Small intestine (tissue), 7 donors: ENCODE measurements at regions not wholly inside any gene's neighbourhood (a gene's known extent, or its start where the extent isn't known, plus 50 kb on each side); places are given as distances from the start of the nearest gene placed in this dataset.

Experiments used
- DNase-seq, 2 donors: peaks; one replicate each; pipeline versions ENCODE4 v3.0.0 to v3.0.0-alpha.2; 2013
- FAIRE-seq: peaks from 2 replicates; lab custom pipeline; 2012; peaks lifted over from hg19 to GRCh38; lab: Jason Lieb, UNC
- H3K27ac ChIP-seq, 3 donors: one replicate each; pipeline ENCODE4 v1.5.1; 2013; ENCODE audit warnings: low read length in 2 of 3, mild to moderate bottlenecking in 2 of 3, control low read depth in 1 of 3, inconsistent platforms in 1 of 3, low read depth in 1 of 3, moderate library complexity in 1 of 3
- H3K27me3 ChIP-seq, 3 donors: one replicate each; pipeline ENCODE4 v1.6.1; 2013; ENCODE audit warnings: low read length in 3 of 3, inconsistent platforms in 1 of 3; ENCODE audit not compliant: control insufficient read depth in 3 of 3, insufficient read depth in 3 of 3
- H3K36me3 ChIP-seq, 3 donors: one replicate each; pipeline ENCODE4 v1.6.1; 2013; ENCODE audit warnings: low read length in 3 of 3, inconsistent platforms in 1 of 3, low read depth in 1 of 3, mild to moderate bottlenecking in 1 of 3, moderate library complexity in 1 of 3; ENCODE audit not compliant: control insufficient read depth in 3 of 3, insufficient read depth in 2 of 3
- H3K4me1 ChIP-seq, 3 donors: one replicate each; pipeline ENCODE4 v1.6.1; 2013; ENCODE audit warnings: low read length in 2 of 3, inconsistent platforms in 1 of 3, low read depth in 1 of 3, mild to moderate bottlenecking in 1 of 3, moderate library complexity in 1 of 3; ENCODE audit not compliant: control insufficient read depth in 3 of 3, insufficient read depth in 2 of 3
- H3K4me3 ChIP-seq, 3 donors: one replicate each; pipeline ENCODE4 v1.5.1; 2013; ENCODE audit warnings: low read length in 3 of 3, control low read depth in 1 of 3, inconsistent platforms in 1 of 3, low read depth in 1 of 3, mild to moderate bottlenecking in 1 of 3, moderate library complexity in 1 of 3
- H3K9me3 ChIP-seq, 2 donors: one replicate each; pipeline ENCODE4 v1.6.1; 2013; ENCODE audit warnings: low read depth in 1 of 2, low read length in 1 of 2; ENCODE audit not compliant: control insufficient read depth in 2 of 2, insufficient read depth in 1 of 2
- WGBS, 3 donors: extraction: QIAGEN DNeasy Blood & Tissue Kit; methylation state at CpG; one replicate each; pipeline ENCODE4 v1.1.7; 2013; 5-methylcytosine and 5-hydroxymethylcytosine counted together
- donor health status: healthy with polysubstance abuse.
- donor health status: control.
- donor health status: control.
- donor health status: Bipolar disorder and iron deficiency.
- donor health status: healthy.

DNA sequence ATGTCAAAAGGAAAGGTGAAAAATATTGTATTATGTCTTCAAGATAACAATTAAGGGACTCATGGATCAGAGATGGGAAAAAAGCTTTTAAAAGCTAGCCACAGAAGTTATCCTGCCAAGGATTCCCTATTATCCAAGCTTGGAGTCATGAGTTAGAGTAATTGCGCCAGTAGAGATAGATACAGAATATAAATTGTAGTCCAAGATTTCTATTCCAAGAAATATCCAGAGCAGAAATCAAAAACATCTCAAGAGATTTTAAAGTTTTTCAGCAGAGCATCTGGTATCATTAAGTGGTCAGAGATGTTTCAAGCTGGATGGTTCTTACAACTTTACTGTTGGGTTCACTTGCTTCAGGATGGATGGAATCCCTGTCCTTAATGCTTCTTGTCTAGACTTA lies 186.7 kb downstream of the PCDH18 start:
- Histone ChIP-seq H3K4me1 (no peaks in the 10 kb centered on the region), H3K27ac (no peak overlapping the region), H3K9me3 (peaks cover 0 to 2% of the 10 kb centered on the region in 2 donors), H3K4me3 (no peak overlapping the region), H3K27me3 (no peaks in the 10 kb centered on the region), H3K36me3 (no peaks in the 10 kb centered on the region)
- FAIRE-seq (no peak), DNase-seq (no peak)
- 82 to 94% (median 87%) methylated on average over 1 of the region's 1 CpG for WGBS, 3 donors

DNA sequence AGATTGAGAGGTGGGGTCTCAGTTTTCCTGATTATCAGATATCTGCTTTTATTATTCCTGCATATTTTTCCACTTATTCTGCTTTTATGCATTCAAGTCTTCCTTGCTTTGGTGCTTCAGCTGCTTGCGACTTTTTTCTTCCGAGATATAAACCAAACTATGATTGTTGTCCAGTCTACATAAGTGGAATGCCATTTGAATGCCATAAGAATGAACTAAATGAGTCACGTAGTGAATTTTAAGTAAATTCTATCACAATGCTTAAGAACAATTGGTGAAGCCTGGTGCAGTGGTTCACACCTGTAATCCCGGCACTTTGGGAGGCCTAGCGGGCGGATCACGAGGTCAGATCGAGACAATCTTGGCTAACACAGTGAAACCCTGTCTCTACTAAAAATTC lies 189.1 kb downstream of the PCDH18 start:
- Histone ChIP-seq H3K9me3 (peaks cover 0 to 2% of the 10 kb centered on the region in 2 donors), H3K4me1 (no peaks in the 10 kb centered on the region), H3K36me3 (no peaks in the 10 kb centered on the region), H3K27me3 (no peaks in the 10 kb centered on the region), H3K4me3 (no peak overlapping the region), H3K27ac (no peak overlapping the region)
- FAIRE-seq (no peak), DNase-seq (no peak)
- WGBS, 3 donors = 70 to 85% (median 82%) methylated on average over 8 of the region's 8 CpGs

DNA sequence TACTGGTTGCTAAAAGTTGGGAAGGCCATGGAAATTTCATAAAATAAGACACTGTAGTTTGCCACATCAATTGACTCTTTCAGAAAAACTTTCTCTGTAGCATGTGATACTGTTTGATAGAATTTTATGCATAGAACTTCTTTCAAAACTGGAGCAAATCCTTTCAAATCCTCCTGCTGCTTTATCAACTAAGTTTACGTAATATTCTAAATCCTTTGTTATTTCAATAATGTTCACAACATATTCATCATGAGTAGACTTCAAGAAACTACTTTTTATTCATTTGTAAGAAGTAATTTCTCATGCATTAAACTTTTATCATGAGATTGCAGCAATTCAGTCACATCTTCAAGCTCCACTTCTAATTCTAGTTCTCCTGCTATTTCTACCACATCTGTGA lies 199.3 kb downstream of the PCDH18 start:
- DNase-seq (no peak), FAIRE-seq (no peak)
- Histone ChIP-seq H3K27ac (no peak overlapping the region), H3K9me3 (no peaks in the 10 kb centered on the region), H3K27me3 (no peaks in the 10 kb centered on the region), H3K4me1 (no peaks in the 10 kb centered on the region), H3K36me3 (no peaks in the 10 kb centered on the region), H3K4me3 (no peak overlapping the region)
- WGBS, 3 donors = 76 to 82% (median 77%) methylated on average over 1 of the region's 1 CpG

DNA sequence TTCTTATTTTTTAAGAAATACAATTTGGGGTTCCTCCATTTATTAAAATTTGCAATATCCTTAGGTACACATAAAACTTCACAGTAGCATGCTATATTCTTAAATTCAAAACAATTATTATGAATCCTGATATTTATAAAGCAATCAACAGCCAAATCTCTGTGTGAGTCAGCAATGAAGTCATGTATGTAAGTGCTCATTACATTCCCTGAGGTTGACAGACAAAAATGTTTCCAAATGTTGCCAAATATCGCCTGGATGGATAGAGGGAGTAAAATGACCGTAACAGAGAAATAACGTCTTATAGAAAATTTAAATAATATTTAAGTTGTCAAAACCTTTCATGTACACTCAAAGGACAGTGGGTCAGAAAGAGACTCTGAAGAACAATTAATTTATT lies 220.0 kb downstream of the PCDH18 start:
- Histone ChIP-seq H3K27ac (no peak overlapping the region), H3K9me3 (no peaks in the 10 kb centered on the region), H3K4me1 (no peaks in the 10 kb centered on the region), H3K4me3 (no peak overlapping the region), H3K27me3 (no peaks in the 10 kb centered on the region), H3K36me3 (no peaks in the 10 kb centered on the region)
- FAIRE-seq (no peak), DNase-seq (no peak)
- WGBS, 3 donors = 87 to 94% (median 90%) methylated on average over 3 of the region's 3 CpGs

DNA sequence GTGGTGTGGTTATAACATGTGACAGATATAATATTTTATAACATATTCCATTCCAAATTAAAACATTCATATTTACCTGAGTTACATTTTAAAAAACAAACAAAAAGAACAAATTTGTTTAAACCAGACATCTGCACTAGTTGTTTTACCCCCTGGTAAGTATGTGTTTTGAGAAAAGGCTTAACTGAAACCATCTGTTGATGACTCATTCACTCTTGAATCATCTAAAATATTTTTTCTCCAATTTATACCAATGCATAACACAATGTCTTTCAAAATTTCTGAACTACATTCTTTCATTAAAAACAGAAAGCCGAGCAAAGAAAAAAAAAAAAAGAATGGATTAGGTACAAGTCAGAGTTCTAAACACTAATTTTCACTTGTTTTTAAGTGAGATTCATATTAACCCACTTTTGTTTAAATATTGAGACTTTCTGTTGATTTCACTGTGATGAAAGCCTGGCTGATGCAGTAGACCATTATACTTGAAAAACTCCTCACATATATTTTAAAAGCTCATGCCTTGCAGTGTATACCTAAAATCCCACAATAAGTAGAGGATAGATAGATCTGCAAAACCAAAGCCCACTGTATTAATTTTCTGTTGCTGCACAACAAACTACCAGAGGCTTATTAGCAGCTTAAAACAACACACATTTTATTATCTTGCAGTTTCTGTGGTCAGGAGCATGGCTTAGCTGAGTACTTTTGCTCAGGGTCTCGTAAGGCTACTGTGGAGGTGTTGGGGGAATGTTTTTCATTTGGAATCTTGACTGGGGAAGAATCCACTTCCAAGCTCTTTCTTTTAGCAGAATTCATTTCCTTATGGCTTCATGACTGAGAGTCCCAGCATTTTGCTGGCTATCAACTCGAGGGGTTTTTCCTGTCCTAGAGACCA lies 221.5 kb downstream of the PCDH18 start:
- WGBS, 3 donors = 43 to 61% (median 47%) methylated on average over 3 of the region's 3 CpGs
- Histone ChIP-seq H3K27ac (no peak overlapping the region), H3K4me3 (no peak overlapping the region), H3K36me3 (no peaks in the 10 kb centered on the region), H3K4me1 (no peaks in the 10 kb centered on the region), H3K9me3 (no peaks in the 10 kb centered on the region), H3K27me3 (no peaks in the 10 kb centered on the region)
- FAIRE-seq (no peak), DNase-seq (no peak)

DNA sequence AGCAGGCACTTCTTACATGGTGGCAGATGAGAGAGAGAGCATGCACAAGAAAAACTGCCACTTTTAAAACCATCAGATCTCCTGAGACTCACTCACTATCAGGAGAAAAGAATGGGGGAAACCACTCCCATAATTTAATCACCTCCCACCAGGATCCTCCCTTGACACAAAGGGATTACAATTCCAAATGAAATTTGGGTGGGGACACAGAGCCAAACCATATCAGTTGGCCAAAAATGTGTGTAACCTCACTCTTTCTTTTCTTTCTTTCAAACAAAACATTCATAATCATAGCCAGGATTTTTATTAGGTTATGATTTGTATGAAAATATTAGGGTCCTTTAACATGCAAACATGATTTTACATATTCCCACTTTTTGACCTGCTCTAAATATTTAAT lies 222.1 kb downstream of the PCDH18 start:
- no peak overlapping the region for H3K4me3 ChIP-seq
- H3K9me3 ChIP-seq = no peaks in the 10 kb centered on the region
- H3K27ac ChIP-seq = no peak overlapping the region
- FAIRE-seq (no peak), DNase-seq (no peak)
- no peaks in the 10 kb centered on the region for H3K4me1 ChIP-seq
- H3K36me3 ChIP-seq = no peaks in the 10 kb centered on the region
- H3K27me3 ChIP-seq = no peaks in the 10 kb centered on the region

DNA sequence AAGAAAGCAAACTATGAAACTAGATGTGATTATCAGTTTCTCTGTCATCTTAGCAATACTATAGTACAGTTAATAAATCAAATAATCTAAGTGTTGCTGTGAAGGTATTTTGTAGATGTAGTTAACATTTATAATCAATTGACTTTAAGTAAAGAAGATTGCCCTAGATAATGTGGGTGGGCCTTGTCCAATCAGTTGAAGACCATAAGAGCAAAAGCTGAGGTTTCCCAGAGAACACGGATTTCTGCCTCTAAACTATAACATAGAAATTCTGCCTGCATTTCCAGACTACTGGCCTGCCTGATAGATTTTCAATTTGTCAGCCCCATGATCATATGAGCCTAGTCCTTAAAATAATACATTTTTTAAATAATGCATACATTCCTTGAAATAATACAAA lies 222.9 kb downstream of the PCDH18 start:
- no peaks in the 10 kb centered on the region for H3K36me3 ChIP-seq
- 79 to 96% (median 83%) methylated on average over 1 of the region's 1 CpG for WGBS, 3 donors
- FAIRE-seq = no peak
- H3K9me3 ChIP-seq = no peaks in the 10 kb centered on the region
- no peaks in the 10 kb centered on the region for H3K4me1 ChIP-seq
- H3K27me3 ChIP-seq = no peaks in the 10 kb centered on the region
- no peak for DNase-seq
- no peak overlapping the region for H3K27ac ChIP-seq
- H3K4me3 ChIP-seq = no peak overlapping the region

DNA sequence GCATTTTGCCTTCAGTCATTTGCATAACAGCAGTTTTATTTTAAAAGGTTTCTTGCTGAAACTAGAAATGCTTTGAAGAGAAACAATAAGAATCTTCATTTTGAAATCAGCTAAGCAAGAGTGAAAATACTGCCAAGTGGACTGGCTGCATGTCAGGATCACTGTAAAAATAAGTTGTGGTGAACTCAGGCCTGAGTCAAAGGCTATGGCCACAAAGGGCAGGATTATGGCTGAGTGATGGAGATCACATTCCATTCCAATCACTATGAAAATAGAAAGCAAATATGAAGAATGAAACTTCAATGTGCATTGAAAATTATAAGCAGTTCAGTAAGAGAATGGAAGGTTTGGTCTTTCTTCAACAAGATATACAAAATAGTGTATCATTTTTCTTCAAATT lies 224.5 kb downstream of the PCDH18 start:
- Histone ChIP-seq H3K4me3 (no peak overlapping the region), H3K27me3 (no peaks in the 10 kb centered on the region), H3K9me3 (no peaks in the 10 kb centered on the region), H3K27ac (no peak overlapping the region), H3K36me3 (no peaks in the 10 kb centered on the region), H3K4me1 (no peaks in the 10 kb centered on the region)
- no peak for DNase-seq
- no peak for FAIRE-seq

DNA sequence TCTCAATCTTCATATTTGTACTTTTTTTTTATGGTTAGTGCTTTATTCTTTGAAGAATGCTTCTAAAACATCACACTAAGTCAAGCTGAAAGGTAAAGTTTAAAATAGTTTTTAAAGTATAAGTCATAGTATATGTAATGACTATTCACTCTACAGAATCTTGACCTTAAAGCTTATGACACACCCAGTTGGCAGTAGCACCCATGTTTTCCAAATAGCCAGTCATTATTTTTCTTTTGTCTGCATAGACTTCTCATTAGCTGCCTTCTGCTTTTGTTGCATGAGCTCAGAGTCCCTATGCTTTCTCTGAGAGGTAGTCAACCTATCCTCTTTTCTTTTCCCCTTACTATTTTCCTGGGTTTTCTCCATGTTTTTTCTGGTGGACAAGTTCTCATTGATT lies 231.5 kb downstream of the PCDH18 start:
- H3K36me3 ChIP-seq = no peaks in the 10 kb centered on the region
- no peak overlapping the region for H3K4me3 ChIP-seq
- H3K9me3 ChIP-seq = no peaks in the 10 kb centered on the region
- no peaks in the 10 kb centered on the region for H3K4me1 ChIP-seq
- FAIRE-seq (no peak), DNase-seq (no peak)
- H3K27ac ChIP-seq = no peak overlapping the region
- H3K27me3 ChIP-seq = no peaks in the 10 kb centered on the region
